Heart left ventricle (tissue), 16 donors: ENCODE measurements at regions not wholly inside any gene's neighbourhood (a gene's known extent, or its start where the extent isn't known, plus 50 kb on each side); places are given as distances from the start of the nearest gene placed in this dataset.

Experiments
- ATAC-seq, 4 donors: fragments of 200-7000 bp; cut with Tn5 transposase; one replicate each; pipeline ENCODE4 v1.9.1; 2020 to 2022; ENCODE audit warnings: moderate library complexity in 4 of 4, mild to moderate bottlenecking in 3 of 4, moderate number of reproducible peaks in 1 of 4
- DNase-seq, 5 donors: peaks; one replicate each; pipeline ENCODE4 v3.0.0-alpha.2; 2020
- H3K27ac ChIP-seq, 12 donors: fragments of 200-600 bp; sonication (generic) in 4 of 12; one replicate each; pipeline versions ENCODE4 v1.5.0 to v1.8.0; 2016 to 2022; ENCODE audit warnings: mild to moderate bottlenecking in 2 of 12
- H3K27me3 ChIP-seq, 9 donors: fragments of 200-600 bp; sonication (generic) in 2 of 9; one replicate each; pipeline versions ENCODE4 v1.5.1 to v1.8.0; 2016 to 2022; ENCODE audit warnings: mild to moderate bottlenecking in 3 of 9
- H3K36me3 ChIP-seq, 9 donors: fragments of 200-600 bp; sonication (generic) in 2 of 9; one replicate each; pipeline versions ENCODE4 v1.5.0 to v1.8.0; 2018 to 2022; ENCODE audit warnings: mild to moderate bottlenecking in 2 of 9
- H3K4me1 ChIP-seq, 12 donors: fragments of 200-600 bp; sonication (generic) in 4 of 12; one replicate each; pipeline versions ENCODE4 v1.5.0 to v1.8.0; 2016 to 2022; ENCODE audit warnings: mild to moderate bottlenecking in 3 of 12
- H3K4me3 ChIP-seq, 12 donors: fragments of 200-600 bp; sonication (generic) in 4 of 12; one replicate each; pipeline versions ENCODE4 v1.5.0 to v1.8.0; 2017 to 2022; ENCODE audit warnings: mild to moderate bottlenecking in 9 of 12, moderate library complexity in 4 of 12
- H3K9me3 ChIP-seq, 12 donors: fragments of 200-600 bp; sonication (generic) in 4 of 12; one replicate each; pipeline versions ENCODE4 v1.5.0 to v1.8.0; 2016 to 2022; ENCODE audit warnings: mild to moderate bottlenecking in 1 of 12
- POLR2A ChIP-seq, 2 donors: fragments of 450-650 bp; IDR thresholded peaks; one replicate each; pipeline ENCODE4 v1.6.1; 2017; ENCODE audit warnings: antibody characterized with exemption in 2 of 2, mild to moderate bottlenecking in 2 of 2, moderate library complexity in 2 of 2
- WGBS, 4 donors: extraction: QIAGEN DNeasy Blood & Tissue Kit in 2 of 4; methylation state at CpG; one replicate each; pipeline versions ENCODE4 v1.1.5 to v1.1.7; 2013 to 2018; 5-methylcytosine and 5-hydroxymethylcytosine counted together
- intact Hi-C, 10 donors: fragments of 100-400 bp; cut with DNase I; formaldehyde crosslinking; loops; one replicate each; pipeline versions ENCODE4 v1.11.1 to v1.14.2; 2022
- TF ChIP-seq, protein P1 (sequence below), 12 donors: fragments of 200-600 bp; sonication (generic) in 4 of 12; IDR thresholded peaks; one replicate each; pipeline versions ENCODE4 v1.5.0 to v1.8.0; 2018 to 2022; ENCODE audit warnings: antibody characterized with exemption in 12 of 12, mild to moderate bottlenecking in 5 of 12
- donor health status: ischemic (EF 13 %, LVEDD 7.1; RV severe dilation, severe dysfunction).
- donor health status: healthy with polysubstance abuse.
- donor health status: DM: no; HTN: yes; CAD: no.
- donor health status: DM: no; HTN: no; CAD: no.
- donor health status: ischemic (EF 25% LVEDD 6.9; RV normal size, moderate dysfunction).
- donor health status: ischemic (EF 25% LVEDD 5.7; RV mildly dilated, moderate dysfunction).
- donor health status: healthy.
- donor health status: DM: yes; HTN: yes; CAD: no.
- donor health status: ischemic (EF 35%, LVEDD 5.7; RV mildly dilated, moderate dysfunction).
- donor health status: nonischemic (EF 11% LVEDD 7.7; RV severe dilation, severe dysfunction).
- donor health status: DM: yes; HTN: yes; CAD: no.
- donor health status: PGD.
- donor health status: ischemic (EF 29% LVEDD 5.4; RV normal size, mild dysfunction).
- donor health status: nonischemic (EF 23%, LVEDD 6.1; RV moderate dilation, normal function).

GRCh38 chrY:12610861-12611260 is 90.2 kb upstream of the USP9Y start:
- no peak for TF ChIP-seq POLR2A (IDR thresholded peaks at IDR 0.05)
- TF ChIP-seq, protein P1, sequence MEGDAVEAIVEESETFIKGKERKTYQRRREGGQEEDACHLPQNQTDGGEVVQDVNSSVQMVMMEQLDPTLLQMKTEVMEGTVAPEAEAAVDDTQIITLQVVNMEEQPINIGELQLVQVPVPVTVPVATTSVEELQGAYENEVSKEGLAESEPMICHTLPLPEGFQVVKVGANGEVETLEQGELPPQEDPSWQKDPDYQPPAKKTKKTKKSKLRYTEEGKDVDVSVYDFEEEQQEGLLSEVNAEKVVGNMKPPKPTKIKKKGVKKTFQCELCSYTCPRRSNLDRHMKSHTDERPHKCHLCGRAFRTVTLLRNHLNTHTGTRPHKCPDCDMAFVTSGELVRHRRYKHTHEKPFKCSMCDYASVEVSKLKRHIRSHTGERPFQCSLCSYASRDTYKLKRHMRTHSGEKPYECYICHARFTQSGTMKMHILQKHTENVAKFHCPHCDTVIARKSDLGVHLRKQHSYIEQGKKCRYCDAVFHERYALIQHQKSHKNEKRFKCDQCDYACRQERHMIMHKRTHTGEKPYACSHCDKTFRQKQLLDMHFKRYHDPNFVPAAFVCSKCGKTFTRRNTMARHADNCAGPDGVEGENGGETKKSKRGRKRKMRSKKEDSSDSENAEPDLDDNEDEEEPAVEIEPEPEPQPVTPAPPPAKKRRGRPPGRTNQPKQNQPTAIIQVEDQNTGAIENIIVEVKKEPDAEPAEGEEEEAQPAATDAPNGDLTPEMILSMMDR (IDR thresholded peaks at IDR 0.05): no peak
- no peaks in the 10 kb centered on the region for H3K4me1 ChIP-seq
- H3K36me3 ChIP-seq: no peaks in the 10 kb centered on the region
- DNase-seq (no peak), ATAC-seq (no peak)
- 72 to 76% methylated on average over 2 of the region's 2 CpGs; no CpG with 5 or more reads in 2 of the 4 donors for WGBS, 4 donors
- H3K27ac ChIP-seq: no peak overlapping the region
- intact Hi-C loops: no loop called here
- no peaks in the 10 kb centered on the region for H3K27me3 ChIP-seq
- H3K9me3 ChIP-seq: no peaks in the 10 kb centered on the region
- no peak overlapping the region for H3K4me3 ChIP-seq

- H3K4me3 ChIP-seq: no peak overlapping the region
- no peaks in the 10 kb centered on the region for H3K4me1 ChIP-seq
- intact Hi-C loops: no loop called here
- ATAC-seq (peak in 1 of 4 donors; percentile 68), DNase-seq (no peak)
- H3K27me3 ChIP-seq: no peaks in the 10 kb centered on the region
- TF ChIP-seq, protein P1 (IDR thresholded peaks at IDR 0.05): no peak
- no peak for TF ChIP-seq POLR2A (IDR thresholded peaks at IDR 0.05)
- no peak overlapping the region for H3K27ac ChIP-seq
- H3K9me3 ChIP-seq: no peaks in the 10 kb centered on the region
- H3K36me3 ChIP-seq: no peaks in the 10 kb centered on the region
Observed at GRCh38 chrY:12615733-12616446, 85.1 kb upstream of the USP9Y start.

DNA sequence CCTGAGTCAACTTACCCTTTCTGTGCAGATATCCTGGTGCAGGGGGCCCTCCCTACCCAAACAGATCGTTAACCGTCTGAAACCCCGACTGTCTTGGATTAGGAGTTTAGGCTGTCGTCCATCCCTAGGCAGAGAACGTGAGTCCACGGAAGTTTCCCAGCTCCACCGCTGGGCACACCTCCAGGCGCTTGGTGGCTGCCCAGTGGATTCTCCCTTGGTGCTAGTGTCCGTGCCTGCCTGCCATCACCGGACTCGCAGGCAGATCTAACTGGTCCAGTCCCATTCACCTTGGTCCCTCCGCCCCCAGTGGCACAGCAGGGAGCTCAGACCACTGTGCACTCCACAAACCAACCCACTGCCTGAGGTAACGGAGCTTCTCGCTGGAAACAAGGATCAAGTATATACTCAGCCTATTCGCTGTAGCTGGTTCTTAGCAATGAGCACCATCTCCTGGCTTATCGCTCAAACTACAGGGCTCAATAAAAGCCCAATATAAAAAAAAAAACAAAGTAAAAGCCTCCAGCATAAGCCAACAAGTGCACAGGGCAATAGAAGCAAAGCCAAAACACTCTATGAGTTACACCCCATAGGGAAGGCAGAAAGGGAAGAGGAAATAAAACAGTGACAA is 79.5 kb upstream of the USP9Y start:
- H3K9me3 ChIP-seq: peaks cover 0 to 3% (median 0%) of the 10 kb centered on the region in 12 donors
- peak overlapping the region in 2 of 12 donors; percentile 16 to 37 for H3K4me3 ChIP-seq
- ATAC-seq (peak in 1 of 4 donors; percentile 75), DNase-seq (no peak)
- WGBS, 4 donors: 38 to 39% methylated on average over 16 of the region's 16 CpGs; no CpG with 5 or more reads in 2 of the 4 donors
- H3K27me3 ChIP-seq: no peaks in the 10 kb centered on the region
- no peaks in the 10 kb centered on the region for H3K4me1 ChIP-seq
- H3K36me3 ChIP-seq: no peaks in the 10 kb centered on the region
- TF ChIP-seq, protein P1 (IDR thresholded peaks at IDR 0.05): peak in 7 of 12 donors; percentile 24 to 53 (median 44)
- no peak for TF ChIP-seq POLR2A (IDR thresholded peaks at IDR 0.05)
- intact Hi-C loops: loop anchor here in 3 of 10 donors (5.0 to 10.0 kb wide), 2 partner anchors 137 to 144 kb away; no protein-coding TSS in a partner anchor
- no peak overlapping the region for H3K27ac ChIP-seq

DNA sequence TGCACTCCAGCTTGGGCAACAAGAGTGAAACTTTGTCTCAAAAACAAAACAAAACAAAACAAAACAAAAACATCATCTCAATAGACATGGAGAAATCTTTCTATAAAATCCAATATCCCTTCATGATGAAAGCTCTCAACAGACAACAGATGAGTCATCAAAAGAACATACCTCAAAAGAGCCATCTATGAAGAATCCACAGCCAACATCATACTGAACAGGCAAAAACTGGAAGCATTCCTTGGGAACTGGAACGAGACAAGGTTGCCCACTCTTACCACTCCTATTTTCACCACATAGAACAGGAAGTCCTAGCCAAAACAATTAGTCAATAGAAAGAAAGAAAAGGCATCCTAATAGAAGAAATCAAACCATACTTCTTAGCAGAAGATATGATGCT is 77.8 kb upstream of the USP9Y start:
- intact Hi-C loops: loop anchor here in 3 of 10 donors (5.0 to 10.0 kb wide), 2 partner anchors 138 to 146 kb away; no protein-coding TSS in a partner anchor
- WGBS, 4 donors: 46 to 50% methylated on average over 1 of the region's 1 CpG; no CpG with 5 or more reads in 2 of the 4 donors

More for the DNA sequence above, 77.8 kb upstream of the USP9Y start:
- no peaks in the 10 kb centered on the region for H3K36me3 ChIP-seq
- H3K4me1 ChIP-seq: no peaks in the 10 kb centered on the region
- DNase-seq: no peak
- H3K4me3 ChIP-seq: no peak overlapping the region
- peaks cover 0 to 3% (median 0%) of the 10 kb centered on the region in 12 donors for H3K9me3 ChIP-seq
- no peaks in the 10 kb centered on the region for H3K27me3 ChIP-seq
- TF ChIP-seq, protein P1 (IDR thresholded peaks at IDR 0.05): no peak
- no peak for TF ChIP-seq POLR2A (IDR thresholded peaks at IDR 0.05)
- ATAC-seq: no peak
- no peak overlapping the region for H3K27ac ChIP-seq
